HCT116 (cell line): ENCODE measurements at regions not wholly inside any gene's neighbourhood (a gene's known extent, or its start where the extent isn't known, plus 50 kb on each side); places are given as distances from the start of the nearest gene placed in this dataset.

Experiments used
- POLR2AphosphoS5 ChIP-seq: IDR thresholded peaks from 2 replicates; pipeline ENCODE4 v1.6.1; 2011; ENCODE audit warnings: mild to moderate bottlenecking, low read depth, low read length, moderate library complexity
- TCF7L2 ChIP-seq: IDR thresholded peaks from 2 replicates; pipeline ENCODE4 v1.7.0; 2011; ENCODE audit warnings: borderline replicate concordance, inconsistent platforms; ENCODE audit not compliant: insufficient read depth, insufficient read length; ENCODE audit errors: extremely low read depth
- ZNF274 ChIP-seq: fragments of 200-500 bp; sonication (Bioruptor generic); IDR thresholded peaks from 2 replicates; pipeline ENCODE4 v1.6.1; 2014; ENCODE audit warnings: mild to moderate bottlenecking, low read depth, low read length, inconsistent platforms
- TF ChIP-seq, protein P1 (sequence below), 3 experiments: fragments of 200-600 bp in 1 of 3; sonication (generic) in 1 of 3; IDR thresholded peaks in 2 of 3; conservative IDR thresholded peaks in 1 of 3; 2 replicates each; pipeline ENCODE4 v1.5.1; 2012 to 2017; ENCODE audit warnings: low read depth in 2 of 3, low read length in 2 of 3, antibody characterized with exemption in 1 of 3, borderline replicate concordance in 1 of 3, control low read depth in 1 of 3, mild to moderate bottlenecking in 1 of 3, mixed read lengths in 1 of 3, mixed run types in 1 of 3, moderate library complexity in 1 of 3; ENCODE audit not compliant: insufficient read depth in 1 of 3
- TF ChIP-seq, protein P2 (sequence below): IDR thresholded peaks from 2 replicates; pipeline ENCODE4 v1.6.1; 2012; ENCODE audit warnings: low read depth
- TF ChIP-seq, protein P3 (sequence below): IDR thresholded peaks from 2 replicates; pipeline ENCODE4 v1.6.1; 2012
- TF ChIP-seq, protein P4 (sequence below): IDR thresholded peaks from 2 replicates; pipeline ENCODE4 v1.6.1; 2011; ENCODE audit warnings: mild to moderate bottlenecking, low read length, moderate library complexity; ENCODE audit not compliant: insufficient replicate concordance; ENCODE audit errors: extremely low read depth

DNA sequence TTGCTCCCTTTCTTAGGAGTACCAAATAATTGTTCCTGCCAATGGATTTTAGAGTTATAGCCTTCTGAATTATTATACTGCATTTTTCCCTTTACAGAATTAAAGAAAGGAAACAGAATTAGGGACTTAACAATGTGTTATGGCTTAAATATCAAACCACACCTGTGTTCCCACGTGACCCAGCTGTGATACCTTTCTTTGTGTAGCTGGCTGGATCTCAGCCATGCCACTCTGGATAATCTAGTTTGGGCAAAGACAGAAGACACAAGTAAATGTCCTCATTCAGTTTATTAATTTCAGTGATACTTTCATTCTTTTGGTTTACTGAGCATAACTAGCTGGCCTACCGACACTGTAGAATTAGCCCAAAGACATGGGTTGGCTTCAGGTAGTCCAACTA, 417.2 kb upstream of the ADAMTS16 start:
- TF ChIP-seq POLR2AphosphoS5 (no peak), TCF7L2 (no peak), ZNF274 (no peak)
- TF ChIP-seq, protein P1, sequence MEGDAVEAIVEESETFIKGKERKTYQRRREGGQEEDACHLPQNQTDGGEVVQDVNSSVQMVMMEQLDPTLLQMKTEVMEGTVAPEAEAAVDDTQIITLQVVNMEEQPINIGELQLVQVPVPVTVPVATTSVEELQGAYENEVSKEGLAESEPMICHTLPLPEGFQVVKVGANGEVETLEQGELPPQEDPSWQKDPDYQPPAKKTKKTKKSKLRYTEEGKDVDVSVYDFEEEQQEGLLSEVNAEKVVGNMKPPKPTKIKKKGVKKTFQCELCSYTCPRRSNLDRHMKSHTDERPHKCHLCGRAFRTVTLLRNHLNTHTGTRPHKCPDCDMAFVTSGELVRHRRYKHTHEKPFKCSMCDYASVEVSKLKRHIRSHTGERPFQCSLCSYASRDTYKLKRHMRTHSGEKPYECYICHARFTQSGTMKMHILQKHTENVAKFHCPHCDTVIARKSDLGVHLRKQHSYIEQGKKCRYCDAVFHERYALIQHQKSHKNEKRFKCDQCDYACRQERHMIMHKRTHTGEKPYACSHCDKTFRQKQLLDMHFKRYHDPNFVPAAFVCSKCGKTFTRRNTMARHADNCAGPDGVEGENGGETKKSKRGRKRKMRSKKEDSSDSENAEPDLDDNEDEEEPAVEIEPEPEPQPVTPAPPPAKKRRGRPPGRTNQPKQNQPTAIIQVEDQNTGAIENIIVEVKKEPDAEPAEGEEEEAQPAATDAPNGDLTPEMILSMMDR (IDR thresholded peaks at IDR 0.05 in 2 of 3, conservative IDR thresholded peaks at IDR 0.05 in 1 of 3; ENCODE audit: borderline replicate concordance in 1 of 3, insufficient read depth in 1 of 3, low read depth in 2 of 3, low read length in 2 of 3), result no peak
- TF ChIP-seq, protein P2, sequence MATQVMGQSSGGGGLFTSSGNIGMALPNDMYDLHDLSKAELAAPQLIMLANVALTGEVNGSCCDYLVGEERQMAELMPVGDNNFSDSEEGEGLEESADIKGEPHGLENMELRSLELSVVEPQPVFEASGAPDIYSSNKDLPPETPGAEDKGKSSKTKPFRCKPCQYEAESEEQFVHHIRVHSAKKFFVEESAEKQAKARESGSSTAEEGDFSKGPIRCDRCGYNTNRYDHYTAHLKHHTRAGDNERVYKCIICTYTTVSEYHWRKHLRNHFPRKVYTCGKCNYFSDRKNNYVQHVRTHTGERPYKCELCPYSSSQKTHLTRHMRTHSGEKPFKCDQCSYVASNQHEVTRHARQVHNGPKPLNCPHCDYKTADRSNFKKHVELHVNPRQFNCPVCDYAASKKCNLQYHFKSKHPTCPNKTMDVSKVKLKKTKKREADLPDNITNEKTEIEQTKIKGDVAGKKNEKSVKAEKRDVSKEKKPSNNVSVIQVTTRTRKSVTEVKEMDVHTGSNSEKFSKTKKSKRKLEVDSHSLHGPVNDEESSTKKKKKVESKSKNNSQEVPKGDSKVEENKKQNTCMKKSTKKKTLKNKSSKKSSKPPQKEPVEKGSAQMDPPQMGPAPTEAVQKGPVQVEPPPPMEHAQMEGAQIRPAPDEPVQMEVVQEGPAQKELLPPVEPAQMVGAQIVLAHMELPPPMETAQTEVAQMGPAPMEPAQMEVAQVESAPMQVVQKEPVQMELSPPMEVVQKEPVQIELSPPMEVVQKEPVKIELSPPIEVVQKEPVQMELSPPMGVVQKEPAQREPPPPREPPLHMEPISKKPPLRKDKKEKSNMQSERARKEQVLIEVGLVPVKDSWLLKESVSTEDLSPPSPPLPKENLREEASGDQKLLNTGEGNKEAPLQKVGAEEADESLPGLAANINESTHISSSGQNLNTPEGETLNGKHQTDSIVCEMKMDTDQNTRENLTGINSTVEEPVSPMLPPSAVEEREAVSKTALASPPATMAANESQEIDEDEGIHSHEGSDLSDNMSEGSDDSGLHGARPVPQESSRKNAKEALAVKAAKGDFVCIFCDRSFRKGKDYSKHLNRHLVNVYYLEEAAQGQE, result no peak
- TF ChIP-seq, protein P3, sequence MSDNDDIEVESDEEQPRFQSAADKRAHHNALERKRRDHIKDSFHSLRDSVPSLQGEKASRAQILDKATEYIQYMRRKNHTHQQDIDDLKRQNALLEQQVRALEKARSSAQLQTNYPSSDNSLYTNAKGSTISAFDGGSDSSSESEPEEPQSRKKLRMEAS, result no peak
- TF ChIP-seq, protein P4, sequence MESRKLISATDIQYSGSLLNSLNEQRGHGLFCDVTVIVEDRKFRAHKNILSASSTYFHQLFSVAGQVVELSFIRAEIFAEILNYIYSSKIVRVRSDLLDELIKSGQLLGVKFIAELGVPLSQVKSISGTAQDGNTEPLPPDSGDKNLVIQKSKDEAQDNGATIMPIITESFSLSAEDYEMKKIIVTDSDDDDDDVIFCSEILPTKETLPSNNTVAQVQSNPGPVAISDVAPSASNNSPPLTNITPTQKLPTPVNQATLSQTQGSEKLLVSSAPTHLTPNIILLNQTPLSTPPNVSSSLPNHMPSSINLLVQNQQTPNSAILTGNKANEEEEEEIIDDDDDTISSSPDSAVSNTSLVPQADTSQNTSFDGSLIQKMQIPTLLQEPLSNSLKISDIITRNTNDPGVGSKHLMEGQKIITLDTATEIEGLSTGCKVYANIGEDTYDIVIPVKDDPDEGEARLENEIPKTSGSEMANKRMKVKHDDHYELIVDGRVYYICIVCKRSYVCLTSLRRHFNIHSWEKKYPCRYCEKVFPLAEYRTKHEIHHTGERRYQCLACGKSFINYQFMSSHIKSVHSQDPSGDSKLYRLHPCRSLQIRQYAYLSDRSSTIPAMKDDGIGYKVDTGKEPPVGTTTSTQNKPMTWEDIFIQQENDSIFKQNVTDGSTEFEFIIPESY, result no peak
